CD4-positive, alpha-beta memory T cell (primary cell): ENCODE measurements at regions not wholly inside any gene's neighbourhood (a gene's known extent, or its start where the extent isn't known, plus 50 kb on each side); places are given as distances from the start of the nearest gene placed in this dataset.

ENCODE experiments used
- CTCF ChIA-PET: fragments of 350-600 bp; sonication (Branson Sonifier 250); formaldehyde crosslinking; loops from one replicate; lab custom pipeline; 2021; ENCODE audit warnings: inconsistent platforms; ENCODE audit not compliant: partially characterized antibody; lab: Charles Lee
- POLR2A ChIA-PET: fragments of 350-600 bp; sonication (Branson Sonifier 250); formaldehyde crosslinking; loops from one replicate; lab custom pipeline; 2021; ENCODE audit not compliant: partially characterized antibody; lab: Charles Lee
- DNase-seq, 5 donors: peaks; one replicate each; pipeline versions ENCODE4 v3.0.0 to v3.0.0-alpha.2; 2020 to 2022; ENCODE audit warnings: mixed read lengths in 1 of 5
- H3K27ac ChIP-seq: one replicate; pipeline ENCODE4 v1.7.0; 2013; ENCODE audit warnings: low read depth, low read length
- H3K27me3 ChIP-seq: 2 replicates; pipeline ENCODE4 v1.7.0; 2013; ENCODE audit warnings: mild to moderate bottlenecking, low read length, moderate library complexity; ENCODE audit not compliant: insufficient read depth
- H3K36me3 ChIP-seq: 2 replicates; pipeline ENCODE4 v1.7.0; 2013; ENCODE audit warnings: mild to moderate bottlenecking, low read length, moderate library complexity; ENCODE audit not compliant: insufficient read depth
- H3K4me1 ChIP-seq: 2 replicates; pipeline ENCODE4 v1.7.0; 2013; ENCODE audit warnings: mild to moderate bottlenecking, low read length, moderate library complexity; ENCODE audit not compliant: insufficient read depth
- H3K4me3 ChIP-seq, 2 donors: one replicate each; pipeline ENCODE4 v1.7.0; 2013; ENCODE audit warnings: low read length in 2 of 2, mild to moderate bottlenecking in 1 of 2
- H3K9me3 ChIP-seq, 2 donors: one replicate each; pipeline ENCODE4 v1.7.0; 2013; ENCODE audit warnings: low read length in 2 of 2, control low read depth in 1 of 2; ENCODE audit not compliant: control insufficient read depth in 1 of 2
- H3K27ac Mint-ChIP-seq, 7 donors: one replicate each; pipeline ENCODE4 v1.8.0; 2020 to 2021; ENCODE audit warnings: mixed read lengths in 7 of 7, mild to moderate bottlenecking in 6 of 7, inconsistent platforms in 3 of 7, moderate library complexity in 3 of 7
- H3K27me3 Mint-ChIP-seq, 2 donors: one replicate each; pipeline ENCODE4 v1.8.0; 2020 to 2021; ENCODE audit warnings: mixed read lengths in 2 of 2
- H3K36me3 Mint-ChIP-seq, 2 donors: one replicate each; pipeline ENCODE4 v1.8.0; 2020 to 2021; ENCODE audit warnings: mixed read lengths in 2 of 2, inconsistent platforms in 1 of 2, mild to moderate bottlenecking in 1 of 2
- H3K4me1 Mint-ChIP-seq, 4 donors: one replicate each; pipeline ENCODE4 v1.8.0; 2020 to 2021; ENCODE audit warnings: mixed read lengths in 4 of 4, mild to moderate bottlenecking in 1 of 4
- H3K4me3 Mint-ChIP-seq, 8 donors: one replicate each; pipeline ENCODE4 v1.8.0; 2020 to 2021; ENCODE audit warnings: mixed read lengths in 8 of 8, mild to moderate bottlenecking in 7 of 8, moderate library complexity in 6 of 8, inconsistent platforms in 3 of 8
- H3K9me3 Mint-ChIP-seq, 8 donors: one replicate each; pipeline ENCODE4 v1.8.0; 2020 to 2021; ENCODE audit warnings: mixed read lengths in 8 of 8, mild to moderate bottlenecking in 5 of 8, inconsistent platforms in 3 of 8, moderate library complexity in 1 of 8
- intact Hi-C: fragments of 100-400 bp; cut with micrococcal nuclease; formaldehyde crosslinking; loops from one replicate; pipeline ENCODE4 v1.15.1; 2023

DNA sequence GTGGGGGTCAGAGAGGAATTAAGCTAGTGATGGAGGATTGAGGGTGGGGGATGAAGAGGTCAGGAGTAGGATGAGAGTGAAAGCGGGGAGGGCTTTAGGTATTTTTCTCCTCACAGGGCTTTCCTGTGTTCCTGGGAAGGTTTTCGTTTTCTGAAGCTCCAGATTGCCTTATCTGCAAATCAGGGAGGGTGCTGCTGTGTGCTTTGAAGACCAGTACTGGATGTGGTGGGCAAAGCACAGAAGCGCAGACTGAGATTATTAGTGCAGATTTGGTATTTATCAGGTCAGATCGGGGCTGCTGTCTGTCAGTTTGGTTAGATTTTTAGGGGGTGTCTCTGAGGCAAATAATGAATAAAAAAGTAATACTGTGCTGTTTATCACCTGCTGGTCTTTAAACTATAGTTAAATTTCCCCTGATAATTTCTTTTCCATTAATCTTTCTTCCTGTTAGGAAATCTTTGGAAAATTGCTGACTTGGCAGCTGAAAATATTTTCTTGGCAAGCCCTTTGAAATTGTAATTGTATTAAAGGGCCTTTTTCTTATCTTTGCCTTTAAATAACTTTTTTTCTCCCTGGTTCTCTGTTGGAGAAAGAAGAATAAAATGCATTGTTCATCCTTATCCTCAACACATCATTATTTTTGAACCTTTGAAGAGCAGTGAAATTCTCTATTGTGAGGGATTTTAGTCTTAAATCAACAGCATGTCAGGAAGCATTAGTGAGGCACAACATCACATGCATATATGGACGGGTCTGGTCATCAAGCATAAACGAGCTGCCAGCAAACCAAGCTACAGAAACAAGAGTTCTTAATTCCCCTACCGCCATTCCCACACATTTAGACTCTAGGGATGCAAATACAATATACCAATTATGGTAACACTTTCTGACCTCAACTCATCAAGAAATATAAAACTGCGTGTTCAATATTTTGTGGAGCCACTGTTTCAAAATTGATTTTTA lies 139.6 kb downstream of the S1PR1 start:
- Mint-ChIP-seq H3K4me3 (no peak overlapping the region), H3K9me3 (peaks cover 0 to 6% (median 0%) of the 10 kb centered on the region in 8 donors), H3K27ac (no peak overlapping the region), H3K27me3 (no peaks in the 10 kb centered on the region), H3K4me1 (peaks cover 4 to 15% (median 10%) of the 10 kb centered on the region in 4 donors), H3K36me3 (peaks cover 0 to 5% of the 10 kb centered on the region in 2 donors)
- no peak for DNase-seq
- Histone ChIP-seq H3K27me3 (no peaks in the 10 kb centered on the region), H3K36me3 (no peaks in the 10 kb centered on the region), H3K4me1 (no peaks in the 10 kb centered on the region), H3K9me3 (no peaks in the 10 kb centered on the region), H3K4me3 (no peak overlapping the region), H3K27ac (no peak overlapping the region)
- intact Hi-C loops: no loop called here
- ChIA-PET CTCF (interaction anchor here (0.8 to 2.2 kb wide), 5 partner anchors 18 to 67 kb away, joined by 3 to 8 read pairs (median 5); no protein-coding TSS in a partner anchor), POLR2A (no interaction called here)

GRCh38 chr1:101377084-101377835 lies 140.4 kb downstream of the S1PR1 start:
- intact Hi-C loops: no loop called here
- H3K4me1 Mint-ChIP-seq: peaks cover 4 to 11% (median 7%) of the 10 kb centered on the region in 4 donors

DNA sequence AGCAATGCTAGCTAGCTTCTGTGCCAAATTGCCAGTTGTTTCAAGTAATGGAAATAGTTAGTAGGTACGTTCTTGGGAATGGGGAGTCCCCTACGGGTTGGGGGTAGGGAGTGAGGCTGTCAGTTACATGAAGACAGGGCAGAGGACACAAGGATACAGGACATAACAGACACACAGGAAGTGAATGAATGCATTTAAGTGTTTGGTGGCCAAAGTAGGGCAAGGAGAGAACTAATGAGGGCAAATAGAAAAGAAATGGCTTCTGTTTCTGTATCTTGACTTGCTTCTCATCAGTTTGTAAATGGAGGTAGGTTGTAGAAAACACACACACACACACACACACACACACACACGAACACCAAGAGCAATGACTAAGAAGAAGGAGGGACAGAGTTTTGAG lies 142.2 kb downstream of the S1PR1 start:
- H3K4me3 Mint-ChIP-seq: no peak overlapping the region
- no peaks in the 10 kb centered on the region for H3K9me3 Mint-ChIP-seq
- H3K36me3 Mint-ChIP-seq: no peaks in the 10 kb centered on the region
- H3K4me1 Mint-ChIP-seq: peaks cover 4 to 11% (median 6%) of the 10 kb centered on the region in 4 donors
- Histone ChIP-seq H3K27ac (no peak overlapping the region), H3K27me3 (no peaks in the 10 kb centered on the region), H3K9me3 (no peaks in the 10 kb centered on the region), H3K4me3 (no peak overlapping the region), H3K4me1 (no peaks in the 10 kb centered on the region), H3K36me3 (no peaks in the 10 kb centered on the region)
- POLR2A ChIA-PET: no interaction called here
- DNase-seq: no peak
- no peak overlapping the region for H3K27ac Mint-ChIP-seq
- intact Hi-C loops: no loop called here
- H3K27me3 Mint-ChIP-seq: peaks cover 0 to 2% of the 10 kb centered on the region in 2 donors
- CTCF ChIA-PET: no interaction called here

More at GRCh38 chr1:101377084-101377835, 140.4 kb downstream of the S1PR1 start:
- no peak overlapping the region for H3K4me3 ChIP-seq
- H3K36me3 ChIP-seq: no peaks in the 10 kb centered on the region
- no peaks in the 10 kb centered on the region for H3K9me3 ChIP-seq
- Mint-ChIP-seq H3K27ac (no peak overlapping the region), H3K4me3 (no peak overlapping the region), H3K9me3 (peaks cover 0 to 6% (median 0%) of the 10 kb centered on the region in 8 donors), H3K27me3 (no peaks in the 10 kb centered on the region), H3K36me3 (peaks cover 0 to 5% of the 10 kb centered on the region in 2 donors)
- H3K4me1 ChIP-seq: no peaks in the 10 kb centered on the region
- H3K27me3 ChIP-seq: no peaks in the 10 kb centered on the region
- POLR2A ChIA-PET: no interaction called here
- no peak for DNase-seq
- CTCF ChIA-PET: interaction anchor here (0.6 to 0.8 kb wide), 3 partner anchors 20 to 465 kb away, joined by 3 read pairs; no protein-coding TSS in a partner anchor
- no peak overlapping the region for H3K27ac ChIP-seq

DNA sequence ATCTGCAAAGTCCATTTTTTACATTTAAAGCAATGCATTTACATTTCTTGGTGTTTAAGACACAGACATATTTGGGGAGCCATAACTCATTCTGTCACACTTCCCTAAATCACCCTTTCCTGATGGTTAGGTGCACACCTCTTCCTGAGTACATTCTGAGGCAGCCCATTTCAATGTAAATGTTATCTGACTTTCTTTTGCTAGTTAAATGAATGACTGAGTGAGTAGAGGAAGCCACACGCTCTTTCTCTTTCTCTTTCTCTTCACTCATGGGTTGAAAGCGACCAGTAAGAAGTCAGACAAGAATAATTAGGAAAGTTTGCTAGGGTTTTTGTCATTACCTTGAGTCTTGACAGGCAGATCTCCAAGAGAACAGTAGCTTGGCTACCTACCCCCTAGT lies 143.1 kb downstream of the S1PR1 start:
- no peaks in the 10 kb centered on the region for H3K36me3 ChIP-seq
- Mint-ChIP-seq H3K27ac (peak overlapping the region in 1 of 7 donors; percentile 4), H3K27me3 (peaks cover 0 to 2% of the 10 kb centered on the region in 2 donors), H3K4me1 (peaks cover 4 to 11% (median 6%) of the 10 kb centered on the region in 4 donors), H3K9me3 (no peaks in the 10 kb centered on the region), H3K4me3 (peak overlapping the region in 1 of 8 donors; percentile 49), H3K36me3 (no peaks in the 10 kb centered on the region)
- no peaks in the 10 kb centered on the region for H3K27me3 ChIP-seq
- POLR2A ChIA-PET: no interaction called here
- intact Hi-C loops: no loop called here
- CTCF ChIA-PET: no interaction called here
- no peaks in the 10 kb centered on the region for H3K9me3 ChIP-seq
- DNase-seq: no peak
- H3K4me1 ChIP-seq: no peaks in the 10 kb centered on the region
- H3K27ac ChIP-seq: no peak overlapping the region
- H3K4me3 ChIP-seq: no peak overlapping the region

DNA sequence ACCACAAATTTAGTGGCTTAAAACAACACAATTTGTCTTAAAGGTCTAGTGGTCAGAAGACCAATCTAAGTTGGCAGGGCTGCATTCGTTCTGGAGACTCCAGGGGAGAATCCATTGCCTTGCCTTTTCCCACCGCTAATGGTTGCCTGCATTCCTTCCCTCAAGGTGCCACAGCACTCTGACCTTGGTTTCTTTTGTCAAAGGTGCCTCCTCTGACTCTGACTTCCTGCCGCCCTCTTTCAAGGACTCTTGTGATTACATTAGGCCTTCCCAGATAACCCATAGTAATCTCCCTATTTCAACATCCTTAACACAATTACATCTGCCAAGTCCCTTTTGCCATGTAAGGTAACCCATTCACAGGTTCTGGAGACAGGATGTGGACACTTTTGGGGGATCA lies 145.3 kb downstream of the S1PR1 start:
- peaks cover 4 to 11% (median 6%) of the 10 kb centered on the region in 4 donors for H3K4me1 Mint-ChIP-seq
- Histone ChIP-seq H3K36me3 (no peaks in the 10 kb centered on the region), H3K27me3 (no peaks in the 10 kb centered on the region), H3K27ac (no peak overlapping the region), H3K4me3 (no peak overlapping the region), H3K4me1 (no peaks in the 10 kb centered on the region), H3K9me3 (no peaks in the 10 kb centered on the region)
- peaks cover 0 to 4% of the 10 kb centered on the region in 2 donors for H3K36me3 Mint-ChIP-seq
- POLR2A ChIA-PET: no interaction called here
- no peak for DNase-seq
- CTCF ChIA-PET: no interaction called here
- peaks cover 0 to 2% of the 10 kb centered on the region in 2 donors for H3K27me3 Mint-ChIP-seq
- intact Hi-C loops: no loop called here
- H3K9me3 Mint-ChIP-seq: peaks cover 0 to 6% (median 0%) of the 10 kb centered on the region in 8 donors
- no peak overlapping the region for H3K27ac Mint-ChIP-seq
- H3K4me3 Mint-ChIP-seq: no peak overlapping the region

DNA sequence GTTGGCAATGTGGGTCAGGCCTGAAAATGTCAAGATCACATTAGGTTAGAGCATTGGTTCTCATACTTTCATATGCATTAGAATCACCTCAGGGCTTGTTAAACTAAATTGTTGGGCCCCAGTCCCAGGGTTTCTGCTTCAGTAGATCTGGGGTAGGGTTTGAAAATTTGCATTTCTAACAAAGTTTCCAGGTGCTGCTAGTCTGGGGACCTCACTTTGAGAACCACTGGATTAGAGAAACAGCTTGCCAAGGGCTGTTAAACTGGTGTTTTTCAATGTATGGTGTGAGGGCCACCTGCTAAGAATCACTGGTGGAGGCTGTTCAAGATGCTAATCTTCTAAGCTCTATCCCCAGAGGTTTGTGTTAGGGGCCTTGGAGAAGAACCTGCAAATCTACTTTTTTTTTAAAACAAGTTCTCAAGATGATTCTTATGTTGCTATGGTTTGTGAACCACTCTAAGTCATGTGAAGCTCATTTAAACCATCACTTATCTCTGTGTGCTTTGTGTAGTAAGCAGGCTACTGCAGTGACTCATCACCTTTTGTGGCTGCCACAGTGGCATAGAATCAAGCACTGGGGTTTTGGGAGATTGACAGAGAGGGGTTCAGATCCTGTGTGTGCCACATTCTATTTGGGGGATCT lies 152.2 kb downstream of the S1PR1 start:
- H3K27ac ChIP-seq: no peak overlapping the region
- ChIA-PET CTCF (no interaction called here), POLR2A (interaction anchor here (0.6 kb wide), 1 partner anchor 1577 kb away, joined by 4 read pairs; no protein-coding TSS in a partner anchor)
- intact Hi-C loops: no loop called here
- H3K4me1 Mint-ChIP-seq: no peaks in the 10 kb centered on the region
- no peak for DNase-seq
- H3K36me3 ChIP-seq: no peaks in the 10 kb centered on the region
- peaks cover 0 to 7% (median 0%) of the 10 kb centered on the region in 8 donors for H3K9me3 Mint-ChIP-seq
- H3K27me3 Mint-ChIP-seq: peaks cover 0 to under 1% of the 10 kb centered on the region in 2 donors
- no peaks in the 10 kb centered on the region for H3K9me3 ChIP-seq
- no peaks in the 10 kb centered on the region for H3K27me3 ChIP-seq
- H3K36me3 Mint-ChIP-seq: peaks cover 0 to 4% of the 10 kb centered on the region in 2 donors
- H3K4me3 ChIP-seq: no peak overlapping the region
- no peak overlapping the region for H3K4me3 Mint-ChIP-seq
- peak overlapping the region in 1 of 7 donors; percentile 5 for H3K27ac Mint-ChIP-seq
- H3K4me1 ChIP-seq: no peaks in the 10 kb centered on the region
